ENCODE measurements at regions not wholly inside any gene's neighbourhood (a gene's known extent, or its start where the extent isn't known, plus 50 kb on each side); places are given as distances from the start of the nearest gene placed in this dataset.

GRCh38 chr1:239270509-239270908 is 115.9 kb upstream of the CHRM3 start:
- 40 to 93% methylated on average over 1 to 5 of the region's 5 CpGs for WGBS, 2 donors (ENCODE audit: low coverage in 1 of 2)
- H3K4me1 ChIP-seq: peaks cover 0 to 5% (median 0%) of the 10 kb centered on the region in 3 donors
- no peak overlapping the region for H3K4me3 ChIP-seq
- H3K9me3 ChIP-seq: no peaks in the 10 kb centered on the region
- no peak for ATAC-seq
- TF ChIP-seq POLR2AphosphoS5 (IDR thresholded peaks at IDR 0.05) (no peak), POLR2A (IDR thresholded peaks at IDR 0.05) (no peak), CTCF (IDR thresholded peaks at IDR 0.05) (no peak), EP300 (IDR thresholded peaks at IDR 0.05) (no peak)
- no peak overlapping the region for H3K27ac ChIP-seq
- H3K27me3 ChIP-seq: no peaks in the 10 kb centered on the region
- no peaks in the 10 kb centered on the region for H3K36me3 ChIP-seq

DNA sequence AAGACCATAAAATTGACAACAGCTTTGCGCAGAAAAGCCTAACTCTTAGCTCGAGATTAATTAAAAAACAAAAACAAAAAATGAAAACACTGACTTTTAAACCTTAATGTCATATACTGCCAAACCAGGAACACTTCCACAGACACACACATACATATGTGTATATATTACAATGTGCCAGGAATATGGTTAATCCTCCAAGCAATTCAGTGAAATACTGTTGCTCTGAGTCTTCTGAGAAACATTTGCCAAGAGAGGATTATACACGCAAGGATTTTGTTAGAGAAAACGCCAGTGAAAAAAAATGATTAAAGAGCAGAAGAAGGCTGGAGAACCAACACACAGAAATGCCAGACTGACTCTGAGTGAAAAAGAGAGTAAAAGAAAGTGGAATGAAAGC is 116.7 kb upstream of the CHRM3 start:
- no peak for TF ChIP-seq POLR2AphosphoS5 (IDR thresholded peaks at IDR 0.05)
- TF ChIP-seq CTCF (IDR thresholded peaks at IDR 0.05): no peak
- no peak for TF ChIP-seq POLR2A (IDR thresholded peaks at IDR 0.05)
- no peak for TF ChIP-seq EP300 (IDR thresholded peaks at IDR 0.05)
- Histone ChIP-seq H3K4me1 (peaks cover 0 to 5% (median 0%) of the 10 kb centered on the region in 3 donors), H3K27me3 (no peaks in the 10 kb centered on the region), H3K36me3 (no peaks in the 10 kb centered on the region), H3K27ac (peak overlapping the region in 2 of 4 donors; percentile 9 to 46), H3K4me3 (no peak overlapping the region), H3K9me3 (no peaks in the 10 kb centered on the region)
- no peak for ATAC-seq
- 13 to 45% methylated on average over 2 to 4 of the region's 4 CpGs for WGBS, 2 donors (ENCODE audit: low coverage in 1 of 2)

DNA sequence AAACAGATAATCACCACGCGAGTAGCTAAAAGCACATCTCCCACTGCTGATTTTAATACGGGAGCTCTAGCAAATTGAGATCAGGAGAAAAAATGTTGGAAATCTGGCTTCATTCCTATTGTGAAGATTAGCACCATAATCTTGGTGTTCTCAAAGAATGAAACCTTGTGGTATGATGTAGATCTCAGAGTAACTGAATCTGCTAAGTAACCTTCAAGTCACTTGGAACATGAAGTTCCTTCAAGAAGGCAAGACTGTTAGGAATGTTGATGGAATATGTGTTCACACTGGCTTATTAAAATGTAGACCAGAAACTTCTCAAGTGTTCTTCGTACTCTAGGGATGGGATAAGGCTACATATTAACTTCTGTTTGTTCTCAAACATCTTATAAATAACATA is 117.4 kb upstream of the CHRM3 start:
- no peak for ATAC-seq
- Histone ChIP-seq H3K27me3 (no peaks in the 10 kb centered on the region), H3K4me3 (no peak overlapping the region), H3K9me3 (no peaks in the 10 kb centered on the region), H3K27ac (no peak overlapping the region), H3K4me1 (peaks cover 0 to 5% (median 0%) of the 10 kb centered on the region in 3 donors), H3K36me3 (no peaks in the 10 kb centered on the region)
- TF ChIP-seq POLR2A (IDR thresholded peaks at IDR 0.05) (no peak), POLR2AphosphoS5 (IDR thresholded peaks at IDR 0.05) (no peak), CTCF (IDR thresholded peaks at IDR 0.05) (no peak), EP300 (IDR thresholded peaks at IDR 0.05) (no peak)
- WGBS, 2 donors (ENCODE audit: low coverage in 1 of 2): 83 to 90% methylated on average over 4 of the region's 4 CpGs

- no peak for TF ChIP-seq EP300 (IDR thresholded peaks at IDR 0.05)
- no peaks in the 10 kb centered on the region for H3K27me3 ChIP-seq
- H3K27ac ChIP-seq: no peak overlapping the region
- H3K4me1 ChIP-seq: peaks cover 0 to 5% (median 0%) of the 10 kb centered on the region in 3 donors
- no peaks in the 10 kb centered on the region for H3K9me3 ChIP-seq
- 75 to 81% methylated on average over 6 of the region's 6 CpGs for WGBS, 2 donors (ENCODE audit: low coverage in 1 of 2)
- no peaks in the 10 kb centered on the region for H3K36me3 ChIP-seq
- no peak for ATAC-seq
- H3K4me3 ChIP-seq: no peak overlapping the region
Observed at GRCh38 chr1:239268007-239268406, 118.4 kb upstream of the CHRM3 start.

DNA sequence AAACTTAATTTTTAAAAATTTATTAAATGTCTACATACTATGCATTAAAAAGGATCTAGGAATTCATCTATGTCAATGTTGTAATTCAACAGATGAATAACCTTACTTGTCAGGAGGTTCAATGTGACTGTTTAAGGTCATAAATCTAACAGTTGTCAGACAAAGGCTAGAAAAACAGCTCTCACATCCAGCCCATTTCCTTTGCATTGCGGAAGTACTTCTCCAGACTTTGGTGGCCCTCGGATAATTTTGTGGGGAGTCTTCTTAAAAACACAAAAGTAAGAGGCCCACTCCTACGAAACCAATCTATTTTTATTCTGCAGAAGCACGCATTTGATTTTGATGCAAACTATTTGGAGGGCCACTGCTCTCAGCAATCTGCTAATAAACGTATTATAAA is 122.6 kb upstream of the CHRM3 start:
- Histone ChIP-seq H3K27ac (no peak overlapping the region), H3K36me3 (no peaks in the 10 kb centered on the region), H3K9me3 (no peaks in the 10 kb centered on the region), H3K4me1 (no peaks in the 10 kb centered on the region), H3K4me3 (no peak overlapping the region), H3K27me3 (no peaks in the 10 kb centered on the region)
- 68 to 81% methylated on average over 5 of the region's 5 CpGs for WGBS, 2 donors (ENCODE audit: low coverage in 1 of 2)
- TF ChIP-seq POLR2A (IDR thresholded peaks at IDR 0.05) (no peak), EP300 (IDR thresholded peaks at IDR 0.05) (no peak), CTCF (IDR thresholded peaks at IDR 0.05) (no peak)
- no peak for ATAC-seq
